ENCODE measurements at regions not wholly inside any gene's neighbourhood (a gene's known extent, or its start where the extent isn't known, plus 50 kb on each side); places are given as distances from the start of the nearest gene placed in this dataset.

- TF ChIP-seq POLR2A (IDR thresholded peaks at IDR 0.05) = no peak
- no peak for TF ChIP-seq CTCF (IDR thresholded peaks at IDR 0.05)
Observed at GRCh38 chr5:56447656-56448055, 214.5 kb upstream of the ANKRD55 start.
